HG03108 (cell line): ENCODE measurements at regions not wholly inside any gene's neighbourhood (a gene's known extent, or its start where the extent isn't known, plus 50 kb on each side); places are given as distances from the start of the nearest gene placed in this dataset.
A peak's percentile ranks its signal among the peaks of the same experiment; 100 is the strongest.
"Not testable (repeated sequence)": the region's sequence is repeated elsewhere in the genome, so short reads cannot be mapped to it uniquely, and the experiment has no call there.

Source experiments
- ATAC-seq: cut with Tn5 transposase; IDR thresholded peaks from one replicate; pipeline ENCODE4 v1.9.1; 2021; ENCODE audit warnings: moderate library complexity; ENCODE audit not compliant: unreplicated experiment

DNA sequence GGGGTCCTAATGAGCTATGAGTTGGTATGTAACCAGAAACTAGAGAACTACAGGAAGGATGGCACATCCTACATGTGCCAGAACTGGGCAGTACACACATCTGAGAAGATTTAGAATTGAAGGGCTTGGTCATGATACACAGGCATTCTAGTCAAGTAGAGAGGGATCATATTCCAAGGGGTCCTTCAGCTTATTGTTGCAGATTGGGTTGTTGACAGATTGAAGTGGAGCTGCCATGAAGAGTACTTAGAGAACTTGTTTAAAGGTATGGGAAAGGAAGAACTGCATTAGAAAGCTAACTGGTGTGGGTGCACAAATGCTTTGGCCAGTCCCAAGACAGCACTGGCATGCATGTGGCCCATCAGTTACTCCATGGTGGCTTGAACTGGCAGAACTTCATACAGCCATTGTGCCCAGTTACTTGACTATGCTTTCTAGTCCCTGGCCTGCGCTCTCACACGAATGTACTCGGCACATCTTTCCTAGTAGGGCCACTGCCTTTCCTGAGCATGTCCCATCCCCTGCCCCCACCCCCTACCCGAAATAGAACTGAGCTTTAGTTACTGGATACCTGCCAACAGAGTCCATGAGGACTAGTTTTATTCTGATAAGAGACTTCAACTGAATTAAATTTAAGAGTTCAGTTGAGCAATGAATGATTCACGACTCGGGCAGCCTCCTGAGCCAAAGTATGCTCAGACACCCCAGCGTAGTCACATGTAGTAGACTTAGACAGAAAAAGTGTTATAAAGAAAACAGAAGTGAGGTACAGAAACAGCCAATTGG, 64.0 kb downstream of the CCNG2 start:
- ATAC-seq, result no peak

DNA sequence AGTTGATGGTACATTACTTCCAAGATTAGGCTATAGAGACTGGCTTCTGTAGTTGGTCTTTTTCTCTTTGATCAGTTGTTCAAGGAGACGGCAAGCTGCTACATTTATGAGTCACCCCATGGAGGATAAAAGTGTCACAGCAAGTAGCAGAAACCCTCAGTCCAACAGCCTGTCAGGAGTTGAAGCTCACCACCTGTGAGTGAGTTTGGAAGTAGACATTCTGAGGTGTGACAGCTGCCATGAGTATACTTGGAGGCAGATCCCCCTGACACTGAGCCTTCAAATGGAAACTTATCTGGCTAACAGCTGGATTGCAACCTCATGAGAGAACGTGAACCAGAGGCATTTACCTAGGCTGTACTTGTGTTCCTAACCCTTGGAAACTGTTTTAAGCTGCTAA, 68.0 kb downstream of the CCNG2 start:
- ATAC-seq, result no peak

DNA sequence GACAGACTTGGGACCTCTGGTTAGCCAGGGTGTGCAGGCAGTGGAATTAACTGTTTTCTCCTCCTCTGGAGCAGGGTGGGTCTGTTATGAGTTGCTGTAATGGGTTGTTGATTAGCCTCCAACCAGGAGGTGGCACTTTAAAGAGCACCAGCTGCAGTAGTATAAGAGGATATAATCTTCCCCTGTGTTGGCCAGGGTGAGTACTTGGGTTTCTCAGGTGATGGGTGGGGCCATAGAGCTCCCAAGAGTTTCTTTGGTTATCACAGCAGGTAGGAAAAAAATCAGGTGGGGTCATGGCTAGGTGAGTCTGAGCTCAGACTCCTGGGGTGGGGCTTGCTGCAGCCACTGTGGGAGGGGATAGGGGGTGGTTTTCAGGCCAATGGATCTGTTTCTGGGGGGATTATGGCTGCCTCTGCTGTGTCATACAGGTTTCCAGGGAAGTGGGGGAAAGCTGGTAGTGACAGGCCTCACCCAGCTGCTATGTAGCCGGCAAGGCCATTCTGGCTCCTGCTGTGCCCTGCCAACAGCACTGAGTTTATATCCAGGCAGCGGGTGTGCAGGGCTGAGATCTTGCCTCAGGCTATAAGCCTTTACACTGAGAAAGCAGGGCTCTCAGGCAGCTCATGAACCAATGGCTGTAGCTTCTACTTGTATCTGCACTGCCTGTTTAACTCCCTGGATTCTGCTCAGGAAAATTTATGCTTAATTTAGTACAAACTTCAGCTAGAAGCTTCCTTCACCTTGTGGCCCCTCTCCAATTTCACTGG, 70.1 kb downstream of the CCNG2 start:
- ATAC-seq, result no peak

DNA sequence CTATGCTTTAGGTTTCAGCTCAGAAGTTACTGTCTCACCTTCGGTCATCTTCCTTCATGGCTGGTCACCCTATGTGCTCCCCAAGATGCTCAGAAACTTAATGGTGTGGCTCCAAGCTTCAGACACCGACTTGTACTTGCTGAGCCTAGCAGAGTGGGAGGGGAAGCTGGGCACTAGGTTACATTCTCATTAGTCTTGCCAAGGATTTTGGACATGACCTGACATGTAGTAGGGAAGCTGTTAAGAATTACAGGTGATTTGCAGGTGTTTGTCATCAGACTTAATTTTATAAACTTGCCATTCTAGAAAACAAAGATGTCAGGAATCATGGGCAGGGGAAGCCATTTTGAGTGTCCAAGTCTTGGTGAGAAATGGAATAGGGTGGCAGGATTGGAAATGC, 72.4 kb downstream of the CCNG2 start:
- no peak for ATAC-seq

DNA sequence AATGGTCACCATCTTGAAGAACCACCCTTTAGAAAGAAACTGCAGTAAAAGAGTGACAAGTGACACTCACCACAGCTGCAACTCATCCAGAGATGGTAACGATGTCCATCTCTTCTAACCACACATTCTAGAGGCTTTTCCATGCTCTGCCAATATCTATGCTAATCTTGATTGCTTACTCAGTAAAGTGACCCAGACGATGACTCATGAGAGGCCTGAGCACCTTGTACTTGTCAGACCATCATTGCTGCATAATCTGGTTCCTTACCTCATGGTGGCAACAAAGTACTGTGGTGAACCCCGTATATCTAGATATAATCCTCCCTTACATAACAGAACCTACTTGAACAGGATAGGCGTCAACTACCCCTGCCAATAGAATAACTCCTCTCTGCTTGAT, 75.6 kb downstream of the CCNG2 start:
- no peak for ATAC-seq

DNA sequence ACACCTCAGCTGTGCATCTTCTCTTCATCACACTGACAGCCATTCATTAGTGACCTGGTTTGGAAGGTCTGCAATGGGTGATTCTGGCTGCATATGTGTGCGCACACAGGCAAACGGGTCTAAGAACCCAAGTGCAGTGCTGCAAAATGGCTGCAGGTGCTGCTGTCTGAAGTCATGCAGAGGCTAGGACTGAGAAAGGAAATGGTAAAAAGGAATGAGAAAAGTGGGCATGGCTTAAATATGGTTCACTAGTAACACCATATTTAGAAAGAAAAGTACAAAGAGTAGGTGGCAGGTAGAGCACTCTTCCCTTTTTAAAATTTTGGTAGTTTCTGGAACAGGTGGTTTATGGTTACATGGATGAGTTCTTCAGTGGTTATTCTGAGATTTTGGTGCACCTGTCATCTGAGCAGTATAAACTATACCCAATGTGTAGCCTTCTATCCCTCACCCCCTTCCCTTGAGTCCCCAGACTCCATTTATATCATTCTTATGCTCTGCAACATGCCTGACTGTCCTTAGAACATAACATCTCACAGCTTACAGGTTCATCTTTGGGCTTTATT, 78.4 kb downstream of the CCNG2 start:
- no peak for ATAC-seq

DNA sequence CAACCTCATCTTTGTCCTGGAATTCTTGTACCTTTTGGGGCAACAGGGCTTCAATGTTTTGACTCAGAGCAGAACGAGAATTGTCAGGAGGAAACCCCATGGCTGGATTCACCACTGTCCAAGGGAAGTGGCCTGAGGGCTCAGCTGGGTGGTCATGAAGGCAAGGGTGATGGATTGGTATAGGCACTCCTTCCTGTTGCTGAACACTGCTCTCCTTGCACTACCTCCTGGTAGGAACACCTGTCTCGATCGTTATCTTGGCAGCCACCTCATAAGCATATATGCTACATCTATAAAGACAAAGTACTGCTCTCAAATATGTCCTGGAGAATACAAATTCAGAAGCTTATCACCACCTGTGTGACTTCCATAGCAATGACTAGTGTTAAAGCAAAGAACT, 79.8 kb downstream of the CCNG2 start:
- no peak for ATAC-seq

DNA sequence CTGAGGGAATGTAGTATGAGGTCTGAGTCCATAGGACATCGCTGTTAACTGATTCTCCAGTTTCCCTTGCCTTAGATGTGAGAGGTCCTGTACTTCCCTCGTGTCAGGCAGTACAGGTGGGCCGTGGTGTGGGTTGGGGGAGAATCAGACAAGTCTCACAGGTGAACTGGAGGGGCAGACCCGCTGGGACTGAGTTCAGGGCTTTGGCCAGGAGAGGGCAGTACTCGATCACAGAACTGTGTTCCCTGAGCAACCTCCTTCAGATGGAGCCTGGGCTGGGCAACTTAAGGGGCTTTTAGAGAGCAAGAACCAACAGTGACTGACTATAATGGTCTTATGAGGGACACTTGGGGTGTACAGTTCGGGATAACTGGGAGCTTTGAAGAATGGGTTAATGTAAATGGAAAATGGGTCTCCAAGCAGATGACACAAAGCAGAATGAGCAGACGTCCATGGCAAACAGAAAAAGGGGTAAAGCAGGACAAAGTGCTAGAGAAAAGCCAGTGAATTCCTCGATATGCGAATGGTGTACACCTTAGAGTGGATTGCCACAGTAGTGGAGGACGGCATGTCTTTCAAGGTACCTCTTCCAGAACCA, 83.6 kb downstream of the CCNG2 start:
- peak; percentile 75 for ATAC-seq

DNA sequence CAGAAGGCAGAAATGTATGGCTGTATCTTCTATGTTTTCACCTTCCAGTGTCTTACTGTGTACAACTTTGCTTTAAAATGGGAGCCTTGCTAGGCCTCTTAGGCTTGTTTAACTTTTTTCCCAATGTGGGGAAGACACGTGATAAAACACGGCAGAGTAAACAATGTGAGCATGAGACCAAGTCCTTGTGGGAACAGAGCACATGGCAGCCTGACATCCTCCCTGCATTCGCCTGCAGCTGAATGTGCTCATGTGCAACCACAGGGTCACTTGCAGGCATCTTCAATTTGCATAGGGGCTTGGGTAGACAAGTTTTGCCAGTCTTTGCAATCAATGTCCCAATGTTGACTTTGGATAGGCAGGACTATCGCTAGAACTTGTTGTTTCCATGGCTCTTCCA, 91.8 kb downstream of the CCNG2 start:
- ATAC-seq, result no peak

DNA sequence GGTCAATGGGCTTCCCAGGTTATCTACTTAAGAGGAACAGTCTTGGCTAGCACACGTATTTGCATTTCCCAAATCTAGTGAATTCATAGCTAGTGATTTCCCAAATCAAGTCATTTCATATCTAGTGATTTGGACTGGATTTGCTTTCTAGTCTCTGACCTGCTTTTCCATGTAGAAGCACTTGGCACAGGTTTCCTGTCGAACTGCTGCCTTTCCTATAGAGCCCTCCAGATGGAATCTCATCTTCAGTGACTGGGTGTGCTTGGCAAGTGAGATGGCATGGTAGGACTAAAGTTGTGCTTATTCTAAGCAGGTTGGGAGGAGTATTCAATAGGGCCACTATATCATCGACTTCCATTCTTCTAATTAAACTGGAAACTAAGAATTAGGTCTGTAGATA, 94.7 kb downstream of the CCNG2 start:
- no peak for ATAC-seq

DNA sequence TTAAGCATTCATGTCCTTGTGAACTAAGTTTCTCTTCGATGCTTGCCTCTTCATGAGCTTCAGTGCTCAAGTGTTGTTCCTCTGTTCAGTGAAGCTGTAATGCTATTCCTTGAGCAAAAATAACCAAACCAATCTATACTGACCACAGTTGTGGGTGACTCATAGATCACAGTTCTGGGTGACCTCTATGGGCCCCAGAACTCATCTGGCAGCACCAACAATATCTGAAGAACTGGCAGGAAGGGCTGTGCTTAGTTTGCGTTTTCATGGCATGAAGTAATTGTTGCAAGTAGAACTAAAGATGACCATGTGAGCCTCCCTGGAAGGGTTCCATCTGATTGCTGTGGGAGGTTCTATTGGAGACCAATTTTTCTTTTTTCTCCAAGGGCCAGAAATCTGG, 106.2 kb downstream of the CCNG2 start:
- no peak for ATAC-seq

DNA sequence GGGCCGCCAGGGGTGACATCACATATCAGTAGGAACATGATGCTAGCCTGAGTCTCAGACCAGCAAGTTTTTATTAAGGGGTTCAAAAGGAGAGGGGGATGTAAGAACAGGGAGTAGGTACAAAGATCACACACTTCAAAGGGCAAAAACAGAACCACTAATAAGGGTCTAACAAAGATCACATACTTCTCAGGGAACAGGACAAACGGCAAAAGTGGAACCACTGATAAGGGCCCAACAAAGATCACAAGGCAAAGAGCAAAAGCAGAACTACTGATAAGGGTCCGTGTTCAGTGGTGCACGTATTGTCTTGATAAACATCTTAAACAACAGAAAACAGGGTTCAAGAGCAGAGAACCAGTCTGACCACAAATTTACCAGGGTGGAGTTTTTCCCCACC, 107.0 kb downstream of the CCNG2 start:
- ATAC-seq, result not testable (repeated sequence)

DNA sequence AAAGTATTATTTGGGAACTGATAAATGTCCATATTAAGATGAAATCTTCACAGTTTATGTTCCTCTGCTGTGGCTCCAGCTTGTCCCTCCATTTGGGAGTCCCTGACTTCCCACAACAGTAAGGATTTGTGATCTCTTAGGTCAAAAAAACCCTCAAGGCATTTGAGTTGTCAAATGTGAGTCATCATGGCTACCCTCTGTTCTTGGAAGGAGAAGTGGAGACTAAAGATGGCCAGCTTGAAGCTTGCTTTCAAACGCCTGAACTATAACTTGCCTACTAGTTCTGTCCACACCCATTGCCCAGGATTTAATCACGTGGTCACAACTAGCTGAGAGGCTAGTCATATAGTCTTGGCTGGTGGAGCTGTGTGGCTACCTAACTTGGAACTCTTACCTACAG, 107.8 kb downstream of the CCNG2 start:
- ATAC-seq, result no peak

DNA sequence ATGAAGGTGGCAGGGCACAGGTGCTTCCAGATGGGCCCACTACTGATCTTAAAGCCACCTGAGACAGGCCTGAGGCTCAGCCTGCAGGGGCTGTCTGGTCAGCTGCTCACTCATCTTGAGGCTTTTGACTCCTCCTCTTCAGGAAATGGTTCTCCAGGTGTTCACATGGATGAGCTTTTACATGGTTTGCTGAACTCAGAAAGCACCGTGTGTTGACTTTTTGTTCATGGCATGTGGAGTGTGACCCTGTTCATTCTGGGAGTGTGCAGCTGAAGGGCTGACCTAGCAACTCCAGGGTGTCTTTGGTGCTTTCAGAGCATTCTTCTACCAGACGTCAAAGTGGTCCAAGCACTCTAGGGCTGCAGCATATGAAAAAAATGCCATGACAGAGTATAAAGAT, 111.1 kb downstream of the CCNG2 start:
- no peak for ATAC-seq

DNA sequence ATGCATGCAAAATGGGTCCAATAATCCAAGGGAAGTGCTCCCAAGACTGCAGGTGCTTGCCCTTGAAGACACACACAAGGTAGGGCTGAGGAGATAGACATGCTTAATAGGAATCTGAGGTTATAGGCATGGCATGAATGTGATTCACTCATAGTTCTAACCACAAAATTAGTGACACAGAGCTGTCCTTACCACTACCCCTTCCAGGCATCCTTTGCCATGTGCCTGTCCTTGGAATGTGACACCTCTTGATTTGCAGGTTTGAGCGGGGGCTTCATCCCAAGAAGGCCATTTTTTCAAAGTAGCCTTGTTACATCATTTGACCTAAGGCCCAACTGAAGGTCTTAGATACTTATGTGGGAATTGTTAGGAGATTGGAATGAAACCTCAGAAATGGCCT, 112.5 kb downstream of the CCNG2 start:
- no peak for ATAC-seq

DNA sequence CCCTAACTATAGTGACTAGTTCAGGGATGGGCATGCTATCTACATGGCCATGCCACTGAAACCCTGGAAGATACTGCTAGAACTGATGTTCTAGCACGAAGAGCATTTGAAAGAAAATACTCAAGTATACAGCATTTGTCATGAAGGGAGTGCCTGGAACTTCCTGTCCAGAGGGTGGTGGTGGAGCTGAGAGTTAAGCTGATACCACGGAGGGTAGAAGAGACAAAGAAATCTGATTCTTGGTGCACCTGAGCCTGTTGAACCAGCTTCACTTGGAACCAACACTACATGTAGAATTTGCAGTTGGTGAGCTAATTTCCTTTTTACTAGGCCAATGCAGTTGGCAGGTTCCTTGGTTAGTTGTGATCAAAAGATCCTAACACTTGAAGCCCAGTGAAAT, 116.4 kb downstream of the CCNG2 start:
- no peak for ATAC-seq

DNA sequence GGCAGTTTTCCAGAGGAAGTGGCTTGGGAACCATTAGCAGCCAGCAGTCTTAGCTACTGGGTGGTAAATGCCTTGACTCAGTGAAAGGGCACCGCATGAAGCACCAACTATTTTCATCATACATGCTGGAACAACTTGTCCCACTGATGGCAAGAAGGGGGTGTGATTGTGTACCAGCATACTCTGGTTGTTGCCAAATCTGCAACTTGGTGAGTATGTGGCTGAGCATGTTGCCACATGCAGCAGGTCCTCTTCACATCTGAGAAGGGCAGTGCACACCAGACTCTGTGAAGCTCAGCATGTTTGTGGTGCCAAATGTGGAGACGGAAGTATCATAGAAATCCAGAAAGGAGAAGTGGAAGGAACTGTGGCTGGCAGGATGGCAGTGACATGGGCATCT, 122.1 kb downstream of the CCNG2 start:
- not testable (repeated sequence) for ATAC-seq

DNA sequence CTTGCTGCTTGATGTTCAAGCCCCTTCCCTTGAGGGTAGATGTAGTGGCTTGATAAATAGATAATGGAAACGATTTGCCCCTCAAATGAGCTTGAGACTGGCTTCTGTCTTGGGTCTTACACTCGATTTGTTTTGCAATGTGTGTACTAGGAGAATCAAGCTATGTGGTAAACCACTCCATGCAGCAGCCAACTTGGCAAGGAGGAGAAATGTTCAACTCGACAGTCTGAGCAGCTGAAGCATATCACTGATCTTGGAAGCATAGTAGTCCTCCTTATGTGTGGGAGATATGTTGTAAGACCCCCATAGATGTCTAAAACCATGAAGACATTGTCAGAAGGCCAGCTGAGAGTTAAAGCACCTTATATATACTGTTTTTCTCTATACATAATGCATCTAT, 125.3 kb downstream of the CCNG2 start:
- no peak for ATAC-seq

DNA sequence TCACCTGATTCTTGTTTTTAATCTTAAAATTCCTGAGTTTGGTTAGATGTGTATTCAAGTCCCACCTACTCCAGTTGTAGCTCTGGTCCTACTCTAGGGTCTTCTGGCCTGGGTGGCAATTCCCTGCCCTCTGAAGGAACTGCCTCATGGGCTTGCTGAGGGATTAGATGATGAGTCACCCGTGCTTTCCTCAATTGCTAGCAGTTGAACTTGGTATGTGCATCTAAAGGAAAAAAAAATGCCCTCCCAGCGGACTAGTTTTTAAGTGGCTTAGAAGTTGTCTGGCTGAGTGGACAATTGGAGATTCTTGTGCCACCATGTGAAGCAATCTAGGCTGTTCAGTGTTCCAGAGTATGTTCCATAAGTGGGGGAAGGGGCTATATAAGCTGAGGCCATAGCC, 127.0 kb downstream of the CCNG2 start:
- no peak for ATAC-seq

DNA sequence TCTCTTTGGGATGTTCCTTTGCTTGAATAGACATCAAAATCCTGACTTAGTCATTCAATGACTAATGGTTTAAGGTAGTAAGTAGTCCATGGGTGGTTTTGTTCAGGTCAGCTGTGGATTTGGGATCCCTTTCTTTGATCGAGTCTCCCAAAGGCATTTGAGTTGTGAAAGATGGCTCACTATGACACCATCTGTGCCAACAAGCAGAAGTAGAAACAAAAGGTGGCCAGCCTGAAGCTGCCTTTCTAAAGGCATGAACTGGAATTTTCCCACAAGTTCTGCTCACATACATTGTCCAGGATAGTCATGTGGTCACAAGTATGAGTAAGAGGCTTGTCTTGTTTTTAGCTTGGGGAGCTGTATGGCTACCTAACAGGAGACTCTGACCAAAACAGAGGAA, 129.9 kb downstream of the CCNG2 start:
- no peak for ATAC-seq

DNA sequence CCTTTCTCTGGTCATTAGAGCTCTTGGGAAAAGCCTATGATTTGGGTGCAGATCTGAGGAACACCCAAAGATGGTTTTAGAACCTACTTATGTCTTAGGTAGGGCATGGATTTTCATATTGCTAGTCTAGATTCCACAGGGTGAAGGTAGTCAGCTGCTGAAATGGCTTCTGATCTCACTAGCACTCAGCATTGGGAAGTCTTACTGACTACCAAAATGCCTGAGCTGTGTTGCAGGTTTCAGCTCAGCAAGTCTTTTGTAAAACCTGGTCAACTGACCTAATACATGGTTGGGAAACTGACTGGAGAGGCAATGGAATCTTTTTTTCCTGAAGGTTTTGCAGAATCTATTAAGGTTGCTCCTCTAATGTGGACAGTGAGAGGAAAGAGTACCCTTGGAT, 136.4 kb downstream of the CCNG2 start:
- ATAC-seq, result no peak

DNA sequence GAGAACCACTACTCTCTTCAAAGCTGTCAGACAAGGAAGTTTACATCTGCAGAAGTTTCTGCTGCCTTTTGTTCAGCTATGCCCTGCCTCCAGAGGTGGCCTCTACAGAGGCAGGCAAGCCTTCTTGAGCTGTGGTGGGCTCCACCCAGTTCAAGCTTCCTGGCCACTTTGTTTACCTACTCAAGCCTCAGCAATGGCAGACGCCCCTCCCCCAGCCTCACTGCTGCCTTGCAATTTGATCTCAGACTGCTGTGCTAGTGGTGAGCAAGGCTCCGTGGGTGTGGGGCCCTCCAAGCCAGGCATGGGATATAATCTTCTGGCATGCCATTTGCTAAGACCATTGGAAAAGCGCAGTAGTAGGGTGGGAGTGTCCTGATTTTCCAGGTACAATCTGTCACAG, 144.0 kb downstream of the CCNG2 start:
- ATAC-seq, result not testable (repeated sequence)
